ENCODE measurements at regions not wholly inside any gene's neighbourhood (a gene's known extent, or its start where the extent isn't known, plus 50 kb on each side); places are given as distances from the start of the nearest gene placed in this dataset.

GRCh38 chr2:213216461-213216860 lies 65.0 kb upstream of the IKZF2 start (continued):
- no peak for TF ChIP-seq BATF2 (CRISPR knock-in tag; IDR thresholded peaks at IDR 0.05)
- no peak for TF ChIP-seq PRDM10 (CRISPR knock-in tag; IDR thresholded peaks at IDR 0.05; ENCODE audit: low read depth)
- TF ChIP-seq TGIF2 (CRISPR knock-in tag; IDR thresholded peaks at IDR 0.05) = no peak
- TF ChIP-seq ZNF232 (CRISPR knock-in tag; IDR thresholded peaks at IDR 0.05; ENCODE audit: borderline replicate concordance) = no peak
- TF ChIP-seq BHLHE40 (IDR thresholded peaks at IDR 0.05; ENCODE audit: low read length) = no peak
- TF ChIP-seq MIXL1 (CRISPR knock-in tag; IDR thresholded peaks at IDR 0.05) = no peak

DNA sequence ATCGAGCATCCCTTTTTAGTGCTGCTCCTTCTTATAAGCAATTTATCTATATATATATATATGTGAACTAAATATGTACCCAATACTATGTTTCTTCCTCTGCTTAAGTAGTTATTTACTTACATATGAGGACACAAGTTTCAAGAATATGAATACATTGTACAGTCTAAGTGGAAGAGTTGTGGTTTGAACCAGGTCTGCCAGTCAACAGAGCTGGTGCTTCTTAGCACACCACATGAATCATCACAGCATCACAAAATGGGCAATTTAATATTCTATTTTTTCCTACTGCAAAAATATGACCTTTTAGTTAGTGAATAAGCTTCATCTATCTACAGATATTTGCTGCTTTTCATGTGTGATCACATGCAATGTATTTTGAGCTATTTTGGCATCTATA lies 64.4 kb upstream of the SPAG16 start:
- in situ Hi-C loops (cut with HindIII; ENCODE audit: extremely low pct_ligation_motif_present, low pct_unique_long_range_greater_than_20kb) = no loop called here
- CTCF ChIA-PET (ENCODE audit: low intra/inter-chr PET ratio, low total read pairs) = no interaction called here
- BruUV-seq (replicated peaks) = no TSS peak
- no peak for TF ChIP-seq NFIC (IDR thresholded peaks at IDR 0.05; ENCODE audit: low read length)
- TF ChIP-seq E2F1 (CRISPR knock-in tag; IDR thresholded peaks at IDR 0.05) = no peak
- no peak for TF ChIP-seq ZNF207 (IDR thresholded peaks at IDR 0.05; ENCODE audit: borderline replicate concordance)
- TF ChIP-seq TOPORS (CRISPR knock-in tag; IDR thresholded peaks at IDR 0.05) = no peak
- no peak for TF ChIP-seq ZNF136 (CRISPR knock-in tag; IDR thresholded peaks at IDR 0.05; ENCODE audit: low read depth)
- no peak for TF ChIP-seq ZNF224 (CRISPR knock-in tag; IDR thresholded peaks at IDR 0.05)
- TF ChIP-seq, protein P1, sequence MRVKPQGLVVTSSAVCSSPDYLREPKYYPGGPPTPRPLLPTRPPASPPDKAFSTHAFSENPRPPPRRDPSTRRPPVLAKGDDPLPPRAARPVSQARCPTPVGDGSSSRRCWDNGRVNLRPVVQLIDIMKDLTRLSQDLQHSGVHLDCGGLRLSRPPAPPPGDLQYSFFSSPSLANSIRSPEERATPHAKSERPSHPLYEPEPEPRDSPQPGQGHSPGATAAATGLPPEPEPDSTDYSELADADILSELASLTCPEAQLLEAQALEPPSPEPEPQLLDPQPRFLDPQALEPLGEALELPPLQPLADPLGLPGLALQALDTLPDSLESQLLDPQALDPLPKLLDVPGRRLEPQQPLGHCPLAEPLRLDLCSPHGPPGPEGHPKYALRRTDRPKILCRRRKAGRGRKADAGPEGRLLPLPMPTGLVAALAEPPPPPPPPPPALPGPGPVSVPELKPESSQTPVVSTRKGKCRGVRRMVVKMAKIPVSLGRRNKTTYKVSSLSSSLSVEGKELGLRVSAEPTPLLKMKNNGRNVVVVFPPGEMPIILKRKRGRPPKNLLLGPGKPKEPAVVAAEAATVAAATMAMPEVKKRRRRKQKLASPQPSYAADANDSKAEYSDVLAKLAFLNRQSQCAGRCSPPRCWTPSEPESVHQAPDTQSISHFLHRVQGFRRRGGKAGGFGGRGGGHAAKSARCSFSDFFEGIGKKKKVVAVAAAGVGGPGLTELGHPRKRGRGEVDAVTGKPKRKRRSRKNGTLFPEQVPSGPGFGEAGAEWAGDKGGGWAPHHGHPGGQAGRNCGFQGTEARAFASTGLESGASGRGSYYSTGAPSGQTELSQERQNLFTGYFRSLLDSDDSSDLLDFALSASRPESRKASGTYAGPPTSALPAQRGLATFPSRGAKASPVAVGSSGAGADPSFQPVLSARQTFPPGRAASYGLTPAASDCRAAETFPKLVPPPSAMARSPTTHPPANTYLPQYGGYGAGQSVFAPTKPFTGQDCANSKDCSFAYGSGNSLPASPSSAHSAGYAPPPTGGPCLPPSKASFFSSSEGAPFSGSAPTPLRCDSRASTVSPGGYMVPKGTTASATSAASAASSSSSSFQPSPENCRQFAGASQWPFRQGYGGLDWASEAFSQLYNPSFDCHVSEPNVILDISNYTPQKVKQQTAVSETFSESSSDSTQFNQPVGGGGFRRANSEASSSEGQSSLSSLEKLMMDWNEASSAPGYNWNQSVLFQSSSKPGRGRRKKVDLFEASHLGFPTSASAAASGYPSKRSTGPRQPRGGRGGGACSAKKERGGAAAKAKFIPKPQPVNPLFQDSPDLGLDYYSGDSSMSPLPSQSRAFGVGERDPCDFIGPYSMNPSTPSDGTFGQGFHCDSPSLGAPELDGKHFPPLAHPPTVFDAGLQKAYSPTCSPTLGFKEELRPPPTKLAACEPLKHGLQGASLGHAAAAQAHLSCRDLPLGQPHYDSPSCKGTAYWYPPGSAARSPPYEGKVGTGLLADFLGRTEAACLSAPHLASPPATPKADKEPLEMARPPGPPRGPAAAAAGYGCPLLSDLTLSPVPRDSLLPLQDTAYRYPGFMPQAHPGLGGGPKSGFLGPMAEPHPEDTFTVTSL (CRISPR knock-in tag; IDR thresholded peaks at IDR 0.05; ENCODE audit: borderline replicate concordance) = no peak

More for the DNA sequence above, 64.4 kb upstream of the SPAG16 start:
- Histone ChIP-seq H3K4me1 (ENCODE audit: insufficient read depth, low read length) (no peaks in the 10 kb centered on the region), H3K27ac (ENCODE audit: extremely low read length, insufficient read depth, low read length) (no peak overlapping the region), H4K20me1 (ENCODE audit: insufficient read depth, low read length) (no peaks in the 10 kb centered on the region), H3K9me3 (ENCODE audit: low read length) (no peaks in the 10 kb centered on the region), H3K4me2 (ENCODE audit: low read depth, low read length) (no peak overlapping the region), H3K36me3 (replicated peaks in 1 of 2; ENCODE audit: control insufficient read depth in 1 of 2, insufficient read depth in 2 of 2, low read length in 2 of 2) (no peaks in the 10 kb centered on the region), H3K27me3 (ENCODE audit: control insufficient read depth in 1 of 2, insufficient read depth in 2 of 2, low read length in 2 of 2) (0 out of 5 replicates have a peak, but pooled peaks cover 0 to 5% of the 10 kb centered on the region in 2 experiments), H2AFZ (ENCODE audit: low read length) (no peak overlapping the region), H3K79me2 (ENCODE audit: insufficient read depth, low read length) (no peaks in the 10 kb centered on the region), H3K9ac (ENCODE audit: insufficient read depth, low read depth, low read length) (no peak overlapping the region), H3K4me3 (replicated peaks in 1 of 3; ENCODE audit: insufficient read depth in 1 of 3, low read depth in 2 of 3, low read length in 3 of 3) (no peak overlapping the region)
- POLR2A ChIA-PET = no interaction called here
- no peak for ATAC-seq
- 0% methylated on average over 1 of the region's 1 CpG for WGBS (ENCODE audit: low lambda C conversion rate)
- intact Hi-C loops (cut with micrococcal nuclease; ENCODE audit: unreplicated experiment) = no loop called here
- no peak for FAIRE-seq
- DNase-seq (ENCODE audit: low spot score) = no peak
